Psoas muscle (tissue), 7 donors: ENCODE measurements at regions not wholly inside any gene's neighbourhood (a gene's known extent, or its start where the extent isn't known, plus 50 kb on each side); places are given as distances from the start of the nearest gene placed in this dataset.
"Not testable (repeated sequence)": the region's sequence is repeated elsewhere in the genome, so short reads cannot be mapped to it uniquely, and the experiment has no call there.

ENCODE experiments used
- ATAC-seq, 4 donors: fragments of 200-7000 bp; cut with Tn5 transposase; one replicate each; pipeline ENCODE4 v1.9.1; 2020; ENCODE audit warnings: moderate library complexity in 3 of 4, mild to moderate bottlenecking in 2 of 4
- DNase-seq, 2 donors: peaks; one replicate each; pipeline ENCODE4 v3.0.0-alpha.2; 2020
- H3K27ac ChIP-seq: fragments of 200-600 bp; one replicate; pipeline ENCODE4 v1.8.0; 2022
- H3K27me3 ChIP-seq, 3 donors: fragments of 200-600 bp in 1 of 3; one replicate each; pipeline versions ENCODE4 v1.6.1 to v1.8.0; 2013 to 2022; ENCODE audit warnings: low read length in 2 of 3, mild to moderate bottlenecking in 2 of 3, moderate library complexity in 1 of 3; ENCODE audit not compliant: insufficient read depth in 3 of 3
- H3K36me3 ChIP-seq, 2 donors: fragments of 200-600 bp in 1 of 2; one replicate each; pipeline versions ENCODE4 v1.6.1 to v1.8.0; 2013 to 2022; ENCODE audit warnings: low read depth in 1 of 2, mild to moderate bottlenecking in 1 of 2, moderate library complexity in 1 of 2; ENCODE audit not compliant: insufficient read depth in 1 of 2
- H3K4me1 ChIP-seq: fragments of 200-600 bp; one replicate; pipeline ENCODE4 v1.8.0; 2022
- H3K4me3 ChIP-seq: fragments of 200-600 bp; one replicate; pipeline ENCODE4 v1.8.0; 2022; ENCODE audit warnings: mild to moderate bottlenecking
- H3K9me3 ChIP-seq: fragments of 200-600 bp; one replicate; pipeline ENCODE4 v1.8.0; 2022
- CTCF ChIP-seq: fragments of 200-600 bp; IDR thresholded peaks from one replicate; pipeline ENCODE4 v1.8.0; 2022; ENCODE audit warnings: antibody characterized with exemption
- WGBS, 3 donors: extraction: QIAGEN DNeasy Blood & Tissue Kit; methylation state at CpG; one replicate each; pipeline versions ENCODE4 v1.1.6 to v1.1.7; 2013; 5-methylcytosine and 5-hydroxymethylcytosine counted together
- intact Hi-C, 2 donors: fragments of 100-400 bp; cut with DNase I; formaldehyde crosslinking; loops; one replicate each; pipeline versions ENCODE4 v1.11.0 to v1.14.2; 2022
- donor health status: healthy with polysubstance abuse.
- donor health status: DM: no; HTN: no; CAD: no; lungs with moderate emphysema.
- donor health status: Bipolar disorder and iron deficiency.
- donor health status: healthy.
- donor health status: DM: yes; HTN: yes; CAD: no.
- donor health status: DM: no; HTN: no; CAD: no.
- donor health status: DM: yes; HTN: yes; CAD: no.

GRCh38 chr2:120647487-120647886, 88.2 kb upstream of the GLI2 start:
- DNase-seq (no peak), ATAC-seq (no peak)
- Histone ChIP-seq H3K27me3 (no peaks in the 10 kb centered on the region), H3K9me3 (peaks cover 8% of the 10 kb centered on the region), H3K27ac (no peak overlapping the region), H3K4me1 (no peaks in the 10 kb centered on the region), H3K36me3 (no peaks in the 10 kb centered on the region), H3K4me3 (no peak overlapping the region)
- WGBS, 3 donors: 62 to 68% (median 63%) methylated on average over 6 of the region's 6 CpGs
- intact Hi-C loops: no loop called here
- TF ChIP-seq CTCF: no peak

GRCh38 chr2:120649381-120649780, 86.3 kb upstream of the GLI2 start:
- H3K4me1 ChIP-seq, H3K4me3 ChIP-seq, intact Hi-C loops, H3K27me3 ChIP-seq, ATAC-seq, H3K36me3 ChIP-seq, DNase-seq, H3K27ac ChIP-seq, H3K9me3 ChIP-seq: not testable (repeated sequence)
- WGBS, 3 donors: 82 to 93% (median 90%) methylated on average over 7 of the region's 7 CpGs

GRCh38 chr2:120650022-120650644, 85.5 kb upstream of the GLI2 start:
- 90 to 100% (median 91%) methylated on average over 1 of the region's 1 CpG for WGBS, 3 donors
- TF ChIP-seq CTCF: no peak
- Histone ChIP-seq H3K36me3 (no peaks in the 10 kb centered on the region), H3K27ac (no peak overlapping the region), H3K4me3 (no peak overlapping the region), H3K4me1 (no peaks in the 10 kb centered on the region), H3K9me3 (peaks cover 8% of the 10 kb centered on the region), H3K27me3 (peaks cover 0 to 8% (median 4%) of the 10 kb centered on the region in 3 donors)
- ATAC-seq (no peak), DNase-seq (no peak)
- intact Hi-C loops: no loop called here

GRCh38 chr2:120651818-120652217, 83.8 kb upstream of the GLI2 start:
- no peak for TF ChIP-seq CTCF
- H3K9me3 ChIP-seq: peaks cover 8% of the 10 kb centered on the region
- ATAC-seq (no peak), DNase-seq (no peak)
- intact Hi-C loops: no loop called here
- H3K4me3 ChIP-seq: no peak overlapping the region
- no peaks in the 10 kb centered on the region for H3K36me3 ChIP-seq
- peaks cover 0 to 9% (median 4%) of the 10 kb centered on the region in 3 donors for H3K27me3 ChIP-seq
- H3K4me1 ChIP-seq: no peaks in the 10 kb centered on the region
- no peak overlapping the region for H3K27ac ChIP-seq

GRCh38 chr2:120653046-120653445, 82.6 kb upstream of the GLI2 start:
- 75 to 92% (median 90%) methylated on average over 2 of the region's 2 CpGs for WGBS, 3 donors
- DNase-seq: no peak
- H3K4me3 ChIP-seq: no peak overlapping the region
- no peaks in the 10 kb centered on the region for H3K4me1 ChIP-seq
- H3K9me3 ChIP-seq: peaks cover 8% of the 10 kb centered on the region
- H3K36me3 ChIP-seq: no peaks in the 10 kb centered on the region
- no peak overlapping the region for H3K27ac ChIP-seq
- TF ChIP-seq CTCF: no peak
- intact Hi-C loops: no loop called here
- peaks cover 0 to 9% (median 4%) of the 10 kb centered on the region in 3 donors for H3K27me3 ChIP-seq
- no peak for ATAC-seq
